Left ventricle myocardium inferior (tissue), 1 donor: ENCODE measurements at regions not wholly inside any gene's neighbourhood (a gene's known extent, or its start where the extent isn't known, plus 50 kb on each side); places are given as distances from the start of the nearest gene placed in this dataset.

ENCODE experiments used
- DNase-seq: peaks from one replicate; pipeline ENCODE4 v3.0.0-alpha.2; 2020
- H3K27ac ChIP-seq: fragments of 200-600 bp; replicated peaks from 2 replicates; pipeline ENCODE4 v1.8.0; 2021
- H3K27me3 ChIP-seq: fragments of 200-600 bp; 2 replicates; pipeline ENCODE4 v1.8.0; 2021; ENCODE audit warnings: low read depth
- H3K36me3 ChIP-seq: fragments of 200-600 bp; 2 replicates; pipeline ENCODE4 v1.8.0; 2021
- H3K4me1 ChIP-seq: fragments of 200-600 bp; 2 replicates; pipeline ENCODE4 v1.8.0; 2021
- H3K4me3 ChIP-seq: fragments of 200-600 bp; 2 replicates; pipeline ENCODE4 v1.8.0; 2021; ENCODE audit warnings: mild to moderate bottlenecking, moderate library complexity
- H3K9me3 ChIP-seq: fragments of 200-600 bp; replicated peaks from 2 replicates; pipeline ENCODE4 v1.8.0; 2021
- CTCF ChIP-seq: fragments of 200-600 bp; IDR thresholded peaks from 2 replicates; pipeline ENCODE4 v1.8.0; 2021; ENCODE audit warnings: antibody characterized with exemption, mild to moderate bottlenecking, borderline replicate concordance
- intact Hi-C: fragments of 100-400 bp; cut with micrococcal nuclease; formaldehyde crosslinking; loops from one replicate; pipeline ENCODE4 v1.11.0; 2022
- donor health status: DM: no; HTN: yes; CAD: no; lungs with severe emphysema.

GRCh38 chr2:176566496-176566895 lies 297.3 kb downstream of the MTX2 start:
- intact Hi-C loops = no loop called here
- Histone ChIP-seq H3K27ac (no peak overlapping the region), H3K27me3 (peaks cover 69% of the 10 kb centered on the region)

GRCh38 chr2:176566961-176567360 lies 297.7 kb downstream of the MTX2 start:
- H3K36me3 ChIP-seq = no peaks in the 10 kb centered on the region
- no peak for DNase-seq
- H3K4me3 ChIP-seq = no peak overlapping the region
- intact Hi-C loops = no loop called here
- no peak overlapping the region for H3K27ac ChIP-seq
- TF ChIP-seq CTCF = no peak
- no peaks in the 10 kb centered on the region for H3K9me3 ChIP-seq
- no peaks in the 10 kb centered on the region for H3K4me1 ChIP-seq
- H3K27me3 ChIP-seq = peaks cover 67% of the 10 kb centered on the region

More at GRCh38 chr2:176566496-176566895, 297.3 kb downstream of the MTX2 start:
- H3K9me3 ChIP-seq = no peaks in the 10 kb centered on the region
- no peak overlapping the region for H3K4me3 ChIP-seq
- no peak for TF ChIP-seq CTCF
- H3K4me1 ChIP-seq = no peaks in the 10 kb centered on the region
- no peaks in the 10 kb centered on the region for H3K36me3 ChIP-seq
- no peak for DNase-seq

GRCh38 chr2:176567361-176567760 lies 298.1 kb downstream of the MTX2 start:
- no peak overlapping the region for H3K4me3 ChIP-seq
- intact Hi-C loops = no loop called here
- H3K27ac ChIP-seq = no peak overlapping the region
- DNase-seq = no peak
- no peaks in the 10 kb centered on the region for H3K9me3 ChIP-seq
- TF ChIP-seq CTCF = no peak
- no peaks in the 10 kb centered on the region for H3K4me1 ChIP-seq
- H3K27me3 ChIP-seq = peaks cover 67% of the 10 kb centered on the region
- H3K36me3 ChIP-seq = no peaks in the 10 kb centered on the region

GRCh38 chr2:176569574-176569973 lies 300.3 kb downstream of the MTX2 start:
- H3K27me3 ChIP-seq = peaks cover 56% of the 10 kb centered on the region
- intact Hi-C loops = no loop called here

GRCh38 chr2:176573612-176574483 lies 304.6 kb downstream of the MTX2 start:
- Histone ChIP-seq H3K27me3 (peaks cover 59% of the 10 kb centered on the region), H3K36me3 (no peaks in the 10 kb centered on the region), H3K4me3 (no peak overlapping the region), H3K4me1 (no peaks in the 10 kb centered on the region), H3K9me3 (no peaks in the 10 kb centered on the region), H3K27ac (no peak overlapping the region)
- no peak for DNase-seq
- no peak for TF ChIP-seq CTCF
- intact Hi-C loops = no loop called here

More at GRCh38 chr2:176569574-176569973, 300.3 kb downstream of the MTX2 start:
- TF ChIP-seq CTCF = no peak
- no peaks in the 10 kb centered on the region for H3K9me3 ChIP-seq
- H3K4me3 ChIP-seq = no peak overlapping the region
- no peak overlapping the region for H3K27ac ChIP-seq
- no peaks in the 10 kb centered on the region for H3K4me1 ChIP-seq
- no peaks in the 10 kb centered on the region for H3K36me3 ChIP-seq
- DNase-seq = no peak
